GM19372 (cell line): ENCODE measurements at regions not wholly inside any gene's neighbourhood (a gene's known extent, or its start where the extent isn't known, plus 50 kb on each side); places are given as distances from the start of the nearest gene placed in this dataset.
"Not testable (repeated sequence)": the region's sequence is repeated elsewhere in the genome, so short reads cannot be mapped to it uniquely, and the experiment has no call there.

Source experiments
- ATAC-seq: cut with Tn5 transposase; IDR thresholded peaks from one replicate; pipeline ENCODE4 v1.9.1; 2021; ENCODE audit warnings: mild to moderate bottlenecking, low read depth, moderate library complexity; ENCODE audit not compliant: unreplicated experiment

DNA sequence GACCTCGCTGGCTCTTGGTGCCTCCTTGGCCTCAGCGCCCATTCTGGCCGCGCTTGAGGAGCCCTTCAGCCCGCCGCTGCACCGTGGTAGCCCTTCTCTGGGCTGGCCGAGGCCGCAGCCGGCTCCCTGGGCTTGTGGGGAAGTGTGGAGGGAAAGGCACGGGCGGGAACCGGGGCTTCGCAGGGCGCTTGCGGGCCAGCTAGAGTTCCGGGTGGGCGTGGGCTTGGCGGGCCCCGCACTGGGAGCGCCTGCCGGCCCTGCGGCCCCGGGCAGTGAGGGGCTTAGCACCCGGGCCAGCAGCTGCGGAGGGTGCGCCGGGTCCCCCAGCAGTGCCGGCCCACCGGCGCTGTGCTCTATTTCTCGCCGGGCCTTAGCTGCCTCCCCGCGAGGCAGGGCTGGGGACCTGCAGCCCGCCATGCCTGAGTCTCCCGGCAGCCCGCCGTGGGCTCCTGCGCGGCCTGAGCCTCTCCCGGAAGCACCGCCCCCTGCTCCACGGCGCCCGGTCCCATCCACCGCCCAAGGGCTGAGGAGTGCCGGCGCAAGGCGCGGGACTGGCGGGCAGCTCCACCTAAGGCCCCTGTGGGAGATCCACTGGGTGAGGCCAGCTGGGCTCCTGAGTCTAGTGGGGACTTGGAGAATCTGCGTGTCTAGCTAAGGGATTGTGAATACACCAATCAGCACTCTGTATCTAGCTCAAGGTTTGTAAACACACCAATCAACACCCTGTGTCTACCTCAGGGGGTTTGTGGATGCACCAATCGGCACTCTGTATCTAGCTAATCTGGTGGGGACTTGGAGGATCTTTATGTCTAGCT lies 141.1 kb downstream of the SLCO4C1 start:
- ATAC-seq: not testable (repeated sequence)

DNA sequence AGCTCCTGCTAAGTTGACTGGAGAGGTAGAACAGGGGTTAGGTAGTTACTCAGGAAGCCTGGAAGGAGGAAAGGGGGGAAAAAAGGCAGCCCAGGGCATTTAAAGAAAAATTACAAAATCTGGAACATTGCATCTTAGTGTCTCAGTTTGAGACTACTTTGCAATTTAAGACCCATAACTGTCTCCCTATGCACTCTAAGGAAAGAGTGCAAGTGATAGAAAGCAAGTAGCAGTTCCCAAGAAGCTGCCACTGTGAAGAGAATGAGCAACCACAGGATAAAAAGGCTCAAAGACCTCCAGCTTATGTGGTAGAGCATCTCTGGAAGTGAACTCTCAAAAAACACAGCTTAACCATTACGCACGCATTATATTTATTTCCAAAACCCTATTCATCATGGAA lies 141.8 kb downstream of the SLCO4C1 start:
- no peak for ATAC-seq

DNA sequence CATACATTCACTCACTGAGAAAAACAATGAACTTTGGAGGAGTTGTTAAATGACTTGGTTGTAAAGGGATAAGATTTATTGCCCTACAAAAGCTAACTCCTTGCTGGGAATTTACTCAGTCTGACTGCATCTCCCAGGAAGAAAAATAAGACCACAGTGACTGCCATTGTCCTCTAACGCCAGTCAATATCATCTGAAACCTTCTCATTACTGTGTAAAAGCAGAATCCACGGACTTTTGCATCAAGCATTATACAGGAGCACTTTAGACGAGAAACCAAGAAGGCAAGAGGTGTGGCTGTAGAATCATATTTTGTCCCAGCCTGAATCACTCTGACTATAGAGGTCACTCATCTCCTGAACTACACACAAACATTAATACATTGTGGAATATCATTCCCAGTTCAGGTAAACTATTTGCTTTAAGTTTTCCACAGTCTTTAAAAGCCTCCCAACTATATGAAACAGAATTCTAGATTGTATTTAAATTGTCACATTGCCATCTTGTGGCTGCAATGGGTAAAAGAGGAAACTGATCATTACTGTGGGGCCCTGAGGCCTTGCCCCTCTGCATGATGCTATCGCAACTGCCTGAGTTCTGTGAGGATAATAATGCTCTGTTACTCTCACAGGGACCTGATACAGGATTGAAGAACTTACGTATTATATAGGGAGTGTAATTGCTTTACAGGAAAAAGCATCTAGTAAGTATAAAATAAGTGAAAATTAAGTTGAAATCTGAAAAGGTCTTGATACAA lies 142.9 kb downstream of the SLCO4C1 start:
- ATAC-seq: peak; percentile 73

DNA sequence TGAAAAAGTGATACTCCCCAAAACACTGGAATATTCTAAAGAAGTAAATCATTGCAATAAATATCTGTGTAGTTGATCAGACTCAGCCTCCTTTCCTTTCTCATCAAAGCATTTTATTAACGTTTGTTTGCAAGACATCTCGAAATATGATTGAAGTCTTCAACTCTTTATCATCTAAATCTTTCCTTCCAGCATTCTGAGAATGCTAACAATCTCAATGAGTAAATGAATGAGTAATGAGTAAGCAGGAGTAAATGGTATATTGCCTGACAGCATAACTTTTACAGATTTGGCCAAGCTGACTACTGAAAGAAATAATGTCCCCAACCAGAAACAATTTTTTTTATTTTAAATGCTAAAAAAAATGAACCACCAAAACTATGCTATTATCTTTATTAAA lies 157.1 kb downstream of the SLCO4C1 start:
- no peak for ATAC-seq

DNA sequence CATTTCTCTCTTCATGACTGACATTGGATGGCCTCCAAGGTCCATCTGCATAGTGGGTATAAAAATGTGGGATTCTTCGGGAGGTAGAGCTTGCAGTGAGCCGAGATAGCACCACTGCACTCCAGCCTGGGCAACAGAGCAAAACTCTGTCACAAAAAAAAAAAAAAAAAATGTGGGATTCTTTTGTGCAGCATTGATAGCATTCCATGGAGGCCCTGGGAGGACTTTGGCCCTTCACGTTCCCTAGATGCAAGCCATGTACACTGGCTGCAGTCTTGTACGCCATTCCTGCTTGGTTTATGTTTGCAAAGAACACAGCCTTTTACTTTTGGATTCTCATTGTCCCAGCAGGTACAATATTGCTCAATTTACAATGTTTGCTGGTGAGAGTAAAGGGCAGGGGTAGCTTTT lies 157.8 kb downstream of the SLCO4C1 start:
- ATAC-seq: no peak

DNA sequence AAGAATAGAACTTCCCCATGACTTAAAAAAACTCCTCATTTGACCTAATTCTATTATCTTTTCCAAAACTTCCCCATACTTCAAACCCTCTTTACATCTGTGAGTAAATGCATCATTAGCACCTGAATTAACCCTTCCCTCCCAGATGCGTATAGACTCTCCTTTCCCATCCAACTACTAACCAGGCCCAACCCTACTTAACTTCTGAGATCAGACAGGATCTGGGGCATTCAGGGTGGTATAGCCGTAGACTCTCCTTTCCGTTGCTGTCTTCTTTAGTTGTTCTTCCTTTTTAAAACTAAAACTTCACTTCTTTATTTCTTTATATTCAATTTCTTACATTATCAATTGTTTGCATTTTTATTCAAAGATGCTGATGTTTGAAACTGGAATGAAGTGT lies 165.2 kb downstream of the SLCO4C1 start:
- ATAC-seq: no peak

DNA sequence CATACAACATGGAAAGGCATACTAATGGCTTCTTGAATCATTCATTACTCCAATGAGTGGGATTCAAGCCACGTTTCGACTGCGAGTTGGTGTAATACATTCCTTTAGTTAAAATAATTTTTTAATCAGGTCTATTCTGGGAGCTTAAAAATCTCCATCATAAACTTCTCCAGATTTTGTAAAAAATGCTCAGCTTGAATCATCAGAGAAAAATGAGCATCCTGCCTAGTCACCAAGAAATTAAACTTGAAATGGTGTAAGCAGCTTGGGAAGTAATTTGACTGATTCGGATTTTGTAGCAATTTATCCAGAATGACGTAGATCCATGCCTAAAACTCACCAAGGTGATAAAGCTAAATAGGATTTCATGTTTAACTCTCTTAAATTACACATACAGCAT lies 165.7 kb downstream of the SLCO4C1 start:
- ATAC-seq: no peak

DNA sequence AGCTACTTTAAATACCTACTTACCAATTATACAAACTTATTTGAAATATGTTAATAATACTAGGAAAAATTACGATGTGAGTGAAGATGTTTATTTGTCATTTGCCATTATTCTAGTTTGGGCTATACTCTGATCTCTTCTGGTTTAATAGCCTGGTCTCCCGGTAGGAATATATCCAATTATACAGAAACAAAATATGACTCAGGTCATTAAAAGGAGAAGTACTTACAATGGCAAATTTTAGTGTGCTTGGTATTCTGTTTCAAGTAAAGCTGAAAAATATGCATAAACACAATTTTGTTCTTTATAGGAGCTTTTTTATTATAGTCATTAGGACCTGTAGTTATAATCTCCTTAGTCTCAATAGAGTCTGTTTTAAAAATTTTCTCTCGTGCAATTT lies 176.8 kb downstream of the SLCO4C1 start:
- ATAC-seq: no peak

DNA sequence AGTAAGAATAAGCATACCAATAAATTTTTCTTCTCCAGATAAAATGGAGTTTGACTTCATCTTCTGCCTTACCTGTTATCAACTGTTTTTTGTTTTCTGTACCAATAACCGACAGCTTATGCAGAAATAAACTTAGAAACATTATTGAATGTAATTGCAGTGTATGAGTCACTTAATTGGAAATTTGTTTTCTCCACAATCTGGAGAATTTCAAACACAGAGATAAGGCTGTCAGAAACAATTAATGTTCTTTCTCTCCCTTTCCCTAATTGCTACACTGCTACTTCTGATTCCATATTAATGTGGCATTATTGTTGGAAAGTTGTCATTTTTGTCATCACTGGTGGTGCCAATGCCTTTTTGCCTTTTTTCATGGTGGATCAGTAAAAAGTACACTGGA lies 180.3 kb downstream of the SLCO4C1 start:
- no peak for ATAC-seq

DNA sequence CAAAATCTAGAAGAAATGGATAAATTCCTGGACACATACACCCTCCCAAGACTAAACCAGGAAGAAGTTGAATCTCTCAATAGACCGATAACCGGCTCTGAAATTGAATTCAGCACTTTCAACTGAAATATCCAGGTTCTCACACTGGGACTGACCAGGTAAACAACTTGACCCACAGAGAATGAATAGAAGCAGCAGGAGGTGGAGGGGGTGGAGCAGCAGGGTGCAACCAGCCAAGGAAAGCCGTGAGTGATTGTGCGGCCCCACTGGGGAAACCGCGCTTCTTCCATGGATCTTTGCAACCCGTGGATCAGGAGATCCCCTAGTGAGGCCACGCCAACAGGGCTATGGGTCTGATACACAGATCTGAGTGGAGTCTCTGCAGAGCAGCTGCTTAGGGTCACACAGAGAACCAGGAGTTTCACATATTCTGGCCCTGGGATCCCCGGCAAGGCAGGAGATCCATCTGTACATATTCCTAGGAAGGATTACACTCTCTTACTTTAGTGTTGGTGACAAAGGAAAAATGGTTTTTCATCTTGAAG lies 181.5 kb downstream of the SLCO4C1 start:
- no peak for ATAC-seq

DNA sequence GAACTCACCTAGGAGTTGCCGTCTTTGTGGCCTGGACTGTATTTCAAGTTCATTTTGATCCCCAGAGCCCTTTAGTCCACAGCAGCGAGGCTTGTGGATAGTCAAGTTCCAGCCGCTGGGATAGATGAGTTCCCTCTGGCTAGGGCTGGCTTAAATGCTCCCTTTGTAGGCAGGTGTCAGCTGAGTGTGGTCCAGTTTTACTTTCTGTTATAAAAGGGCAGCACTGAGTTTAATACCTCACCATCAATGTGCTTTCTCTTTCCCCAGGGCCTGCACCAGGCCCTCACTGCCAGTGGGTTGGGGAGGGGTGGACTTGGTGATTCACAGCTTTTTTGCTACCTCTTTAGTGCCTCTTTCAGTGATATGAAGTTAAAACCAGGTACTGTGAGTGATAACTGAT lies 188.2 kb downstream of the SLCO4C1 start:
- no peak for ATAC-seq

DNA sequence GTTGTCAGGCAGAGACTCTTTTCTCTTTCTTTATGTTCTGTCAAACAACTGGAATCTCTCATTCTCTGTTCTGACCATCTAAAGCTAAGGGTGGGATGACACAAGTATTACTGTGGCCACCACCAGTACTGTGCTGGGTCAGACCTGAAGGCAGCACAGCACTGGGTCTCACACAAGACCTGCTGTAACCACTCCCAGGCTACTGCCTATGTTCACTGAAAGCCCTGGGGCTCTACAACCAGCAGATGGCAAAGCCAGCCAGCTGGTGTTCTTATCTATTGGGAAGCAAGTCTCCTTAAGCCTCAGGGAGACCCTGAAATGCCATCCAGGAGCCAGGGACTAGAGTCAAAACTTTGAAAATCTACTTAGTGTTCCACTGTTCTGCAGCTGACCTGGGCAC lies 189.5 kb downstream of the SLCO4C1 start:
- ATAC-seq: no peak

DNA sequence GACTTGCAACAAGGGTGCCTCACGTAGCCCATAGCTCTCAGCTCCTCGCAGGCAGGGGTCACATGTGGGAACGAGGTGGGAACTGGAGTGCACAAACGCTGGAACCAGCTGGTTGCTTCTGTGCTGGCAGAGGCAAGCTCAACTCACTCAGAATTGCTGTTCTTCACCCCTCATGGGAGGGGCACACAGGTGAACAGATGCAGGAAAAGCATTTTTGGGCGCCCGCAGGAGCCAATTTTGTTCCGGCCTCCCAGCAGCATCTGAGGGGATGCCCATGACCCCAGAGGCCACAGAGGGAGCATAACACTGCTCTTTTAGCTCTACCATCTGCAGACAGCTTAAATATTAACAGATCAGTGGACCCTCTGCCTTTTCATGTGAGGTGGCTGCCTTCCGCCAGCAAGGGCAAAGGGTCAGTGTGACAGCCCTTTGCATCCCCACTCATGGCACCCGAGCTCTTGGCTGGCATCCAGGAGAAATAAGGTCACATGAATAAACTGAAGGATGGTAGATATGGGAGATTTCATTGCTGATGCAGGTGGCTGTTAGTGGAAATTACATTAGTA lies 196.2 kb downstream of the SLCO4C1 start:
- no peak for ATAC-seq

DNA sequence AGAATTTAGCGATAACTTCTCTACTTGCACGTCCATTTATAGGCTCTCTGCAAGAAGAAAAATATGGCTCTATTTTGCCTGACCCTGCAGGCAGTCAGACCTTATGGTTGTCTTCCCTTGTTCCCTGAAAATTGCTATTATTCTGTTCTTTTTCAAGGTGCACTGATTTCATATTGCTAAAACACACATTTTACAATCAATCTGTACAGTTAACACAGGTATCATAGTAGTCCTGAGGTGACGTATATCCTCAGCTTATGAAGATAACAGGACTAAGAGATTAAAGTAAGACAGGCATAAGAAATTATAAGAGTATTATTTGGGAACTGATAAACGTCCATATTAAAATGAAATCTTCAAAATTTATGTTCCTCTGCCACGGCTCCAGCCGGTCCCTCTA lies 197.0 kb downstream of the SLCO4C1 start:
- not testable (repeated sequence) for ATAC-seq

DNA sequence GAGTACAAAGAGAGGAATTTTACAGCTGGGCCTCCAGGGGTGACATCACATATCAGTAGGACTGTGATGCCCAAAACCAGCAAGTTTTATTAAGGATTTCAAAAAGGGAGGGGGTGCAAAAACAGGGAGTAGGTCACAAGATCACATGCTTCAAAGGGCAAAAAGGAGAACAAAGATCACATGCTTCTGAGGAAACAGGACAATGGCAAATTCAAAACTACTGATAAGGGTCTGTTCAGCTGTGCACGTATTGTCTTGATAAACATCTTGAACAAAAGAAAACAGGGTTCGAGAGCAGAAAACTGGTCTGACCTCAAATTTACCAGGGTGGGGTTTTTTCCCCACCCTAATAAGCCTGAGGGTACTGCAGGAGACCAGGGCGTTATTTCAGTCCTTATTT lies 197.5 kb downstream of the SLCO4C1 start:
- ATAC-seq: not testable (repeated sequence)

DNA sequence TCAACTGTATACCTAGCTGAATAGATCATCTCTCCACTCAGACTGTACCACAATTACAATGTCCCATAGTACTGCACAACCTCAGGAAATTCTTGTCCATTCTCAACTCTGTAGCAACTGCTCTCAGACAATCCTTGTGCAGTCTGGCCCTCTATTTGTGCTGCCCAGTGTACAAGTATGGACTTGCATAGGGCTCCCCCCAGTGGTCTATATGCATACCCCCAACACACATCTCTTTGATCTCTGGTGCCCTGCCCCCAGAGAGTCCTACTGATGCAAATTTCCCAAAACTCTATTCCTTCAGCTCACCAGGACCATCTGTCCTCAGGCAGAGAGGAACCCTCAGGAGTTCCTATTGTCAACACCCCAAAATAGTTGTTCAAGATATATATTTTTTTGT lies 205.3 kb downstream of the SLCO4C1 start:
- peak; percentile 74 for ATAC-seq

DNA sequence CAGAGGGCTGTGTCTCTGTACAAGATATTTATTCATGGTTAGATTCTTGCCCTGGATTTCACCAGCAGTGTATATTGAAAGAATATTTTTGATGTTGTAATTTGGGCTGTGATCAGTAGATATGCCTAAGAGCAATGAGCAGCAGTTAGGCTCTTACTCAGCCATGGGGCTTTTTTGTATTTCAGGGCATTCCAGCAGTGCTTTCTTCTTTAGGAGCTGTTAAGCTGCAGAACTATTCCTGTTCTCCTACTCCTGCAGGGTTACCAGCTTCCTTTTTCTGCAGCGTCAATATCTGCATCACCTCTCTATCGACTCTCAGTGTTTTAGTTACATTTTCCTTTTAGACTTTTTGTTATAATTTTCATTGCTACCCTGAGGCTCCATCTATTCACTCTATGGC lies 206.2 kb downstream of the SLCO4C1 start:
- no peak for ATAC-seq

DNA sequence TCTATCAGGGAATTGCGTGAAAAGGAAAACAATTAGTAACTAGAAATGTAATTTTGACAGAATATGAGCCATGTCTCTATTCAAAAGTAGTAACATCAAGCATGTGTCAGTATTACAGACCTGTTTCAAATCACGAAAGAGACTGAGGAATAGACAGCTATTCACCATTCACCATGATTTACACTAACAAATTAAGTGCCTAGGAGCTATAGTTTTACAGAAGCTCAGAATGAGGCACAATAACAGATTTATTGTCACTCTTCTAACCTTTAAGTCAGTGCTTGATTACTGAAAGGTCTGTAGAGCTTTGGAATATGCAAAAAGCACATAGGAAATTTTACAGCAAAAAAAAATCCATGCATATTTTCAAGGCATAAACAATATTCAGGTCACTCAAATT lies 208.2 kb downstream of the SLCO4C1 start:
- no peak for ATAC-seq

DNA sequence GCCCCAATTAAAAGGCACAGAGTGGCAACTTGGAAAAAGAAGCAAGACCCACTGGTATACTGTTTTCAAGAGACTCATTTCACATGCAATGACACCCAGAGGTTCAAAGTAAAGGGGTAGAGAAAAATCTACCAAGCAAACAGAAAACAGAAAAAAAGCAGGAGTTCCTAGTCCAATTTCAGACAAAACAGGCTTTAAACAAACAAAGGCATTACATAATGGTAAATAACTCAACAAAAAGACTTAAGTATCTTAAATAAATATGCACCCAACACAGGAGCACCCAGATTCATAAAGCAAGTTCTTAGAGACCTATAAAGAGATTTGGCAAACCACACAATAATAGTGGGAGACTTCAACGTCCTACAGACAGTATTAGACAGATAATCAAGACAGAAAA lies 215.8 kb downstream of the SLCO4C1 start:
- ATAC-seq: no peak

DNA sequence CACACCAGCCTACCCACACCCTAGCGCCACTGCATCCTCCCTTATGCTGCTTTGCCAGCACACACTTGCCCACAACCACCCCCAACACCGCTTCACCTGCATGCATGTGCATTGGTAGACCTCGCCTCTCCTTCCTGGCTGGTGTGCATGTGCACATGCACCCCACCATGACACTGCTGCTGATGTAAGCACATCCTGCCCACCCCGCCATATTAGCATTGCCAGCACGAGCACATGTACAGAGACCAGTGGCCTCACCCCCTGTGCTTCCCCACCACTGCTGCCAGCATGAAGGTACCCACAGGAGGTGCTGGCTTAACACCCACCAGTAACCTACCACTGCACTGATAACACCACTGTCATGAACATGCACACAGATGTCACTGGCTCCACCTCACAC lies 218.2 kb downstream of the SLCO4C1 start:
- ATAC-seq: no peak

DNA sequence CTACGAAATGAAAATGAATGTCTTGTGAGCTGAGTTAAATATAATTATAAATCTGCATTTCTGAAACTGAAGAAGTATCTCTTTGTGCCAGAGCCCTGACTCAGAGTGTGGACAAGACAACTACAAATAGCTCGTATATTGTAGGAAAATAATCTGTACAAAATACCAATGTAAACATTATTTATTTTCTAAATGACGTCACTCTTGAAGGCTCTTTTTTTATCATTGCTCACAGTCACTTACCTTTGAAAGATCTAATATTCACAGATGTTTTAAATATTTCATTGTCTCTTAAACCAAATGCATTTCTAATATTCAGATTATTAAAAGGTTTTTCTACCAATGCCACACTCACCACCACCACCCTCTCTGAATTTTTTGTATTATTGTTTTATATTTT lies 226.1 kb downstream of the SLCO4C1 start:
- no peak for ATAC-seq
